DMS 273 (cell line): ENCODE measurements at regions not wholly inside any gene's neighbourhood (a gene's known extent, or its start where the extent isn't known, plus 50 kb on each side); places are given as distances from the start of the nearest gene placed in this dataset.
A peak's percentile ranks its signal among the peaks of the same experiment; 100 is the strongest.

Experiments
- DNase-seq: peaks from one replicate; lab custom pipeline; 2025; ENCODE audit not compliant: unreplicated experiment; lab: John Stamatoyannopoulos, UW

GRCh38 chr5:108649646-108650045 lies 98.1 kb upstream of the FER start:
- no peak for DNase-seq

- DNase-seq: no peak
Observed at GRCh38 chr5:108649106-108649505, 98.6 kb upstream of the FER start.

- DNase-seq: peak; percentile 85
Observed at GRCh38 chr5:108642170-108642906, 105.4 kb upstream of the FER start.

- DNase-seq: no peak
Observed at GRCh38 chr5:108641596-108641995, 106.1 kb upstream of the FER start.

GRCh38 chr5:108639366-108639765 lies 108.3 kb upstream of the FER start:
- no peak for DNase-seq

GRCh38 chr5:108638021-108638420 lies 109.7 kb upstream of the FER start:
- DNase-seq: no peak

- no peak for DNase-seq
Observed at GRCh38 chr5:108637134-108637533, 110.6 kb upstream of the FER start.

- DNase-seq: no peak
Observed at GRCh38 chr5:108636135-108636853, 111.4 kb upstream of the FER start.

GRCh38 chr5:108634617-108635288 lies 112.9 kb upstream of the FER start:
- no peak for DNase-seq

- DNase-seq: no peak
Observed at GRCh38 chr5:108634010-108634616, 113.6 kb upstream of the FER start.

- DNase-seq: peak; percentile 67
Observed at GRCh38 chr5:108629779-108630528, 117.7 kb upstream of the FER start.

GRCh38 chr5:108625654-108626053 lies 122.0 kb upstream of the FER start:
- DNase-seq: no peak

- DNase-seq: no peak
Observed at GRCh38 chr5:108623826-108624225, 123.9 kb upstream of the FER start.

GRCh38 chr5:108620516-108620915 lies 127.2 kb upstream of the FER start:
- no peak for DNase-seq

GRCh38 chr5:108619815-108620214 lies 127.9 kb upstream of the FER start:
- no peak for DNase-seq

- DNase-seq: no peak
Observed at GRCh38 chr5:108617467-108618435, 129.9 kb upstream of the FER start.

GRCh38 chr5:108615216-108615615 lies 132.5 kb upstream of the FER start:
- DNase-seq: peak; percentile 81

- no peak for DNase-seq
Observed at GRCh38 chr5:108607421-108607820, 140.3 kb upstream of the FER start.

- no peak for DNase-seq
Observed at GRCh38 chr5:108606185-108606584, 141.5 kb upstream of the FER start.

GRCh38 chr5:108602830-108603229 lies 144.9 kb upstream of the FER start:
- DNase-seq: no peak
